ENCODE measurements at regions not wholly inside any gene's neighbourhood (a gene's known extent, or its start where the extent isn't known, plus 50 kb on each side); places are given as distances from the start of the nearest gene placed in this dataset.
"Not testable (repeated sequence)": the region's sequence is repeated elsewhere in the genome, so short reads cannot be mapped to it uniquely, and the experiment has no call there.

DNA sequence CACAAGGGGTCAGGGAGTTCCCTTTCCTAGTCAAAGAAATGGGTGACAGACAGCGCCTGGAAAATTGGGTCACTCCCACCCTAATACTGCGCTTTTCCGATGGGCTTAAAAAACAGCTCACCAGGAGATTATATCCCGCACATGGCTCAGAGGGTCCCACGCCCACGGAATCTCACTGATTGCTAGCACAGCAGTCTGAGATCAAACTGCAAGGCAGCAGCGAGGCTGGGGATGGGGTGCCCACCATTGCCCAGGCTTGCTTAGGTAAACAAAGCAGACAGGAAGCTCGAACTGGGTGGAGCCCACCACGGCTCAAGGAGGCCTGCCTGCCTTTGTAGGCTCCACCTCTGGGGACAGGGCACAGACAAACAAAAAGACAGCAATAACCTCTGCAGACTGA is 56.4 kb upstream of the SLC22A9 start:
- H3K27me3 ChIP-seq (ENCODE audit: insufficient read depth, low read depth, severe bottlenecking); H3K36me3 ChIP-seq; DNase-seq; H3K27ac ChIP-seq; H3K4me3 ChIP-seq (ENCODE audit: low read depth, low read length): not testable (repeated sequence)
- peaks cover 12% of the 10 kb centered on the region for H3K9me3 ChIP-seq (ENCODE audit: severe bottlenecking)

DNA sequence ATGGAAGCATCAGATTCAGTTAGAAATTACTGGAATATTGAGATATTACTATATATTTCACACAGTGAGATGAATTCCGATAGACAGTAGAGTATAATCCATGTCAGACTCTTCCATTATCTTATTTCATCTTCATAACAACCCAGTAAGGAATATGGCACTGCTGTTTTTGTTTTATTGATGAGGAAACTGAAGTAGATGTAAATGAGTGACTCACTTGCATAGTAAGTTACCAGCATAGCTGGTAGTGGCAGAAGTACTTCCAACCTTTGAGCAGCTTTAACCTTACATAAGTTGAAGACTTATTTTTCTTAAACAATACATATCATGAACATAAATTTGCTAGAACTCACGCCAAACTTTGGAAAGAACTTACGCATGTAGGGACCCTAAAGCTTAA is 54.9 kb upstream of the SLC22A25 start:
- Histone ChIP-seq H3K27ac (no peak overlapping the region), H3K4me3 (ENCODE audit: low read depth, low read length) (no peak overlapping the region)
- TF ChIP-seq, protein P1, sequence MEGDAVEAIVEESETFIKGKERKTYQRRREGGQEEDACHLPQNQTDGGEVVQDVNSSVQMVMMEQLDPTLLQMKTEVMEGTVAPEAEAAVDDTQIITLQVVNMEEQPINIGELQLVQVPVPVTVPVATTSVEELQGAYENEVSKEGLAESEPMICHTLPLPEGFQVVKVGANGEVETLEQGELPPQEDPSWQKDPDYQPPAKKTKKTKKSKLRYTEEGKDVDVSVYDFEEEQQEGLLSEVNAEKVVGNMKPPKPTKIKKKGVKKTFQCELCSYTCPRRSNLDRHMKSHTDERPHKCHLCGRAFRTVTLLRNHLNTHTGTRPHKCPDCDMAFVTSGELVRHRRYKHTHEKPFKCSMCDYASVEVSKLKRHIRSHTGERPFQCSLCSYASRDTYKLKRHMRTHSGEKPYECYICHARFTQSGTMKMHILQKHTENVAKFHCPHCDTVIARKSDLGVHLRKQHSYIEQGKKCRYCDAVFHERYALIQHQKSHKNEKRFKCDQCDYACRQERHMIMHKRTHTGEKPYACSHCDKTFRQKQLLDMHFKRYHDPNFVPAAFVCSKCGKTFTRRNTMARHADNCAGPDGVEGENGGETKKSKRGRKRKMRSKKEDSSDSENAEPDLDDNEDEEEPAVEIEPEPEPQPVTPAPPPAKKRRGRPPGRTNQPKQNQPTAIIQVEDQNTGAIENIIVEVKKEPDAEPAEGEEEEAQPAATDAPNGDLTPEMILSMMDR (IDR thresholded peaks at IDR 0.05; ENCODE audit: low read depth, low read length), result no peak

More for the DNA sequence above, 54.9 kb upstream of the SLC22A25 start:
- no peaks in the 10 kb centered on the region for H3K9me3 ChIP-seq (ENCODE audit: severe bottlenecking)
- H3K27me3 ChIP-seq (ENCODE audit: insufficient read depth, low read depth, severe bottlenecking), result peaks cover 52% of the 10 kb centered on the region
- H3K36me3 ChIP-seq, result no peaks in the 10 kb centered on the region
- DNase-seq, result no peak

Measured in WERI-Rb-1 (cell line).